OCI-LY1 (cell line): ENCODE measurements at regions not wholly inside any gene's neighbourhood (a gene's known extent, or its start where the extent isn't known, plus 50 kb on each side); places are given as distances from the start of the nearest gene placed in this dataset.

Experiments
- EZH2 ChIP-seq: fragments of 200-600 bp; sonication (generic), shearing (Covaris generic); IDR thresholded peaks from 2 replicates; pipeline ENCODE4 v1.8.0; 2017; ENCODE audit warnings: borderline replicate concordance, mixed run types, mild to moderate bottlenecking, antibody characterized with exemption, low read length, moderate library complexity, mixed read lengths
- TF ChIP-seq, protein P1 (sequence below): fragments of 200-600 bp; sonication (generic), shearing (Covaris generic); IDR thresholded peaks from 2 replicates; pipeline ENCODE4 v1.5.1; 2017; ENCODE audit warnings: mild to moderate bottlenecking, antibody characterized with exemption, low read length, moderate library complexity, mixed read lengths

- TF ChIP-seq, protein P1, sequence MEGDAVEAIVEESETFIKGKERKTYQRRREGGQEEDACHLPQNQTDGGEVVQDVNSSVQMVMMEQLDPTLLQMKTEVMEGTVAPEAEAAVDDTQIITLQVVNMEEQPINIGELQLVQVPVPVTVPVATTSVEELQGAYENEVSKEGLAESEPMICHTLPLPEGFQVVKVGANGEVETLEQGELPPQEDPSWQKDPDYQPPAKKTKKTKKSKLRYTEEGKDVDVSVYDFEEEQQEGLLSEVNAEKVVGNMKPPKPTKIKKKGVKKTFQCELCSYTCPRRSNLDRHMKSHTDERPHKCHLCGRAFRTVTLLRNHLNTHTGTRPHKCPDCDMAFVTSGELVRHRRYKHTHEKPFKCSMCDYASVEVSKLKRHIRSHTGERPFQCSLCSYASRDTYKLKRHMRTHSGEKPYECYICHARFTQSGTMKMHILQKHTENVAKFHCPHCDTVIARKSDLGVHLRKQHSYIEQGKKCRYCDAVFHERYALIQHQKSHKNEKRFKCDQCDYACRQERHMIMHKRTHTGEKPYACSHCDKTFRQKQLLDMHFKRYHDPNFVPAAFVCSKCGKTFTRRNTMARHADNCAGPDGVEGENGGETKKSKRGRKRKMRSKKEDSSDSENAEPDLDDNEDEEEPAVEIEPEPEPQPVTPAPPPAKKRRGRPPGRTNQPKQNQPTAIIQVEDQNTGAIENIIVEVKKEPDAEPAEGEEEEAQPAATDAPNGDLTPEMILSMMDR, result no peak
- no peak for TF ChIP-seq EZH2
Measured at GRCh38 chr21:16568244-16568643, 838.5 kb downstream of the USP25 start.
